ENCODE measurements at regions not wholly inside any gene's neighbourhood (a gene's known extent, or its start where the extent isn't known, plus 50 kb on each side); places are given as distances from the start of the nearest gene placed in this dataset.

DNA sequence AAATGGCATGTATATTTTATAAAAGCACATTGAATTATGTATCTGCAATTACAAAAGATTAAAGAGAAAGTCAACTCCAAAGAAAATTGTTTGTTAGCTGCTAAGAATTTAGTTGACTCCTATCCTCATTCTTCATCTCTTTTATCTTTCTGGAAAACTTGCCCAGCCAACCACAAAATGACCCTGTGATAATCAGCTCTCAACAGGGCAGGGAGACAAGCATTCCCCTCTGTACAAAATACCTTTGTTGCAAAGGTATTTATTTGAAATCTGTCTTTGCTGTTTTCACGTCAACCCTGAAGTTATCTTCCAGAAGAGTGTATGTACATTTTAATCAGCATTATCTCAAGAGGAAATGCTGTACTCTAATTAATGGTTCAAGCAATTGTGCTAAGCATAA lies 191.1 kb upstream of the DDI1 start (continued):
- no peak for TF ChIP-seq ZBTB33 (IDR thresholded peaks at IDR 0.05)
- TF ChIP-seq, protein P1, sequence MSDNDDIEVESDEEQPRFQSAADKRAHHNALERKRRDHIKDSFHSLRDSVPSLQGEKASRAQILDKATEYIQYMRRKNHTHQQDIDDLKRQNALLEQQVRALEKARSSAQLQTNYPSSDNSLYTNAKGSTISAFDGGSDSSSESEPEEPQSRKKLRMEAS (IDR thresholded peaks at IDR 0.05) = no peak

DNA sequence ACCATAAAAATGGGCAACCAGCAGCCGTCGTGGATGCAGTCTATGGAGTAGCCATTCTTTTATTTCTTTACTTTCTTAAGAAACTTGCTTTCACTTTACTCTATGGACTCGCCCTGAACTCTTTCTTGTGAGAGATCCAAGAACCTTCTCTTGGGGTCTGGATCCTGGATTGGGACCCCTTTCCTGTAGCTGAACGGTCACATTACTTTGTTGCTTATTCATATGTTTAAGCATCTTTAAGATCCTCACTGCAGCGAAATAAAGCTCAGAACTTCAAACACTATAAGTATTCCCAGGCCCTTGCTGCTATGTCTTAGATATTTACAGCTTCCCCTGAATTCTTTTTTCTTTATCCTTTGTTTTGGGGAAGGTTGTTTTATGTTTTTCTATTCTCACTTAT lies 187.8 kb upstream of the DDI1 start:
- Histone ChIP-seq H3K27ac (ENCODE audit: low read depth in 1 of 2, low read length in 2 of 2) (no peak overlapping the region), H3K9me3 (ENCODE audit: control insufficient read depth in 4 of 4, low read length in 3 of 4) (no peaks in the 10 kb centered on the region), H3K4me3 (ENCODE audit: low read depth in 1 of 3, low read length in 3 of 3) (no peak overlapping the region), H3K9ac (ENCODE audit: low read depth in 1 of 2, low read length in 2 of 2) (no peak overlapping the region), H3K27me3 (ENCODE audit: control insufficient read depth in 4 of 4, insufficient read depth in 4 of 4, low read length in 3 of 4) (no peaks in the 10 kb centered on the region), H3K36me3 (ENCODE audit: control insufficient read depth in 4 of 4, insufficient read depth in 3 of 4, low read depth in 1 of 4, low read length in 3 of 4) (no peaks in the 10 kb centered on the region), H3K4me1 (ENCODE audit: control insufficient read depth in 4 of 4, insufficient read depth in 4 of 4, low read length in 3 of 4) (no peaks in the 10 kb centered on the region)
- DNase-seq (ENCODE audit: low spot score) = no peak
- WGBS = 76% methylated on average over 5 of the region's 5 CpGs
- TF ChIP-seq FOXA2 (IDR thresholded peaks at IDR 0.05) (no peak), YY1 (IDR thresholded peaks at IDR 0.05) (no peak), EGR1 (IDR thresholded peaks at IDR 0.05; ENCODE audit: low read depth in 2 of 2) (no peak), CTCF (IDR thresholded peaks at IDR 0.05; ENCODE audit: low read depth, low read length, missing input control) (no peak), NR2F2 (IDR thresholded peaks at IDR 0.05) (no peak), JUND (IDR thresholded peaks at IDR 0.05) (no peak), REST (IDR thresholded peaks at IDR 0.05) (no peak), FOXA1 (IDR thresholded peaks at IDR 0.05) (no peak), HNF4G (IDR thresholded peaks at IDR 0.05) (no peak), GABPA (IDR thresholded peaks at IDR 0.05 in 1 of 2, conservative IDR thresholded peaks at IDR 0.05 in 1 of 2) (no peak), SP1 (IDR thresholded peaks at IDR 0.05) (no peak)
- TF ChIP-seq, protein P1 (IDR thresholded peaks at IDR 0.05) = no peak

DNA sequence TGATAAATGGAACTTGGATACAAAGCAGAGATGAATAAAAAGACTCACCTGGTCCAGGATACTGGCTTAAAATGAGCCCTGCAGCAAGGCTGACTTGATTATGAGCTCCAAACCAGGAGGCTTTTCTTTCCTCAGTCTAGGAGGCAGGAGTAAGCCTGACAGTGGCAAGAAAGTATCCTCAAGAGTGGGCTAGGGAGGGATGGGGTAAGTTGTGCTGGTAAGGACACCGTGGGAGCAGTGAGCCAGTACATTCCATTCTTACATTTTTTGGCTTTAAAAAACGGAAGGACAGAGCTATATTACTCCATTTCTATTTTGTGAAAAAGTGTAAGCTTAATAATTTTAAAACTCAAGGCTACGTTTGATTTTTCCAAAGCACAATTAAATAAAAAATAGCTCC lies 187.1 kb upstream of the DDI1 start:
- no peaks in the 10 kb centered on the region for H3K4me1 ChIP-seq (ENCODE audit: control insufficient read depth in 4 of 4, insufficient read depth in 4 of 4, low read length in 3 of 4)
- TF ChIP-seq REST (IDR thresholded peaks at IDR 0.05) = no peak
- TF ChIP-seq FOXA1 (IDR thresholded peaks at IDR 0.05) = no peak
- no peak for TF ChIP-seq HNF4A (conservative IDR thresholded peaks at IDR 0.05)
- TF ChIP-seq TAF1 (conservative IDR thresholded peaks at IDR 0.05) = no peak
- DNase-seq (ENCODE audit: low spot score) = no peak
- no peaks in the 10 kb centered on the region for H3K27me3 ChIP-seq (ENCODE audit: control insufficient read depth in 4 of 4, insufficient read depth in 4 of 4, low read length in 3 of 4)
- no peak overlapping the region for H3K4me3 ChIP-seq (ENCODE audit: low read depth in 1 of 3, low read length in 3 of 3)
- H3K9ac ChIP-seq (ENCODE audit: low read depth in 1 of 2, low read length in 2 of 2) = no peak overlapping the region
- H3K27ac ChIP-seq (ENCODE audit: low read depth in 1 of 2, low read length in 2 of 2) = no peak overlapping the region
- H3K36me3 ChIP-seq (ENCODE audit: control insufficient read depth in 4 of 4, insufficient read depth in 3 of 4, low read depth in 1 of 4, low read length in 3 of 4) = no peaks in the 10 kb centered on the region
- 48% methylated on average over 3 of the region's 3 CpGs for WGBS
- H3K9me3 ChIP-seq (ENCODE audit: control insufficient read depth in 4 of 4, low read length in 3 of 4) = no peaks in the 10 kb centered on the region

All from liver (tissue), 8 donors.